AML-193 (cell line): ENCODE measurements at regions not wholly inside any gene's neighbourhood (a gene's known extent, or its start where the extent isn't known, plus 50 kb on each side); places are given as distances from the start of the nearest gene placed in this dataset.

Experiments used
- DNase-seq, 2 experiments: peaks; one replicate each; lab custom pipeline; 2025; lab: John Stamatoyannopoulos, UW

DNA sequence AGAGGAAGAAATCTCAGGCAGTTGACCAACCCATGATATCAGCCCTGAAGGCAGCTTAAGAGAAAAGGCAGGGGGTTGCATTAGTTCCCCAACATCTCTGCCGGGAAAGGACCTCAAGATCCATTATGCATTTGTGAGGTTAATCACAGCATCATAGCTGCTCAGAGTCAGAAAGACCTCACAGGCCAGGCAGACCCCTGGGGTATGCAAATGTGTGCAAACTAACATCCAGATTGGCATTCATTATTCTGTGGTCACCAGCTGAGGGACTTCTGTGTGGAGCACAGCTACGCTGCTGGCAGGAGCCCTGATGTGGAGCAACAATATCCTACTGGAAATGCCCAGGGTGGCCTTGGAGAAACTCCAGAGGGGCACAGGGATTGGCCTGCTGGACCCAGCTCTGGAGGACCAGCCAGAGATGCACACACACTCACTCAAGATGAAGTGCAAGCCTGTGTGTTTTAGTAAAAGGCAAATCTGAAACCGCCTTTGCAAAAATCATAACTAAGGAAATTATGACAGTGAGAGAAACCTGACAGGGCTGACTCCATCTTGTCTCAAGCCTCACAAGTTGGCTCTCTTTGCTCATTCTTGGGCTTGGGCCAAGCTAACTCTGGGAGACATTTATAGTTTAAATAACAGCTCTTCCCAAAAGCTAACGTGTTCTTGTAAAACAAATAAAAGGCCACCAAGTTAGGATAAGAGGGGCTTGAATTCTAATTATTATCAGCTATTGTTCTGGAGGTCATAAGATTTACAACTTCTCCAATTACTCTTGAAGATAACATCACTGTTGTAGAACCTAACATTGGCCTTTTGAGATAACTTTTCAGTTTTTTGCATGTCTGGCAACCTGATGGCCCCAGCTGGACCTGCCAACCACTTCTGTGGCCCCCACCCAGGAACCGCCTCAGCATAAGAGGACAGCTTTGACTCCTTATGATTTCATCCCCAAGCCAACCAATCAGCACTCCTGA, 257.1 kb downstream of the UACA start:
- no peak for DNase-seq

DNA sequence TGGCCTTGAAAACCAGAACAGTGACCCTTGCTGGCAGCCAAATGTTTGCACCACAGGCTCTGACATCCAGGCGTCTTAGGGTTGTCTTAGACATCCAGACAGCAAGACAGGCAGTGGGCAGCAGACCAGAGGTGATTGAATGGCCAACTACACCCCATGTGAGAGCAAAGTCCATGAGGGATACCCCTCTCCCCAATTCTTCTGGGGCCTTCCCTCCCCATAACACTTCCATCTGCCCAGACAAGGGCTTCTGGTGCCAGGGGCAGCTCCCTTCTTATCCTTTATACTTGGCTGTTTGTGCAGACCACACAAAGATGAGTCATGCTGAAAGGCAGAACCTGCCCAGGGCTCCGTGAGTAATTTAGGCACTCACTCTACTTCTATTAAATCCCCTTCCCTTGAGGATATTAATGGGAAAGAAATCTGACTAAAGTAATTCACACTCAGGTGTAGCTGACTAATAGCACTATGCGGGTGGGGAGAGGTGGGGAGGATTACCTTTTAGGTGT, 257.9 kb downstream of the UACA start:
- DNase-seq: peak; percentile 45 to 47

DNA sequence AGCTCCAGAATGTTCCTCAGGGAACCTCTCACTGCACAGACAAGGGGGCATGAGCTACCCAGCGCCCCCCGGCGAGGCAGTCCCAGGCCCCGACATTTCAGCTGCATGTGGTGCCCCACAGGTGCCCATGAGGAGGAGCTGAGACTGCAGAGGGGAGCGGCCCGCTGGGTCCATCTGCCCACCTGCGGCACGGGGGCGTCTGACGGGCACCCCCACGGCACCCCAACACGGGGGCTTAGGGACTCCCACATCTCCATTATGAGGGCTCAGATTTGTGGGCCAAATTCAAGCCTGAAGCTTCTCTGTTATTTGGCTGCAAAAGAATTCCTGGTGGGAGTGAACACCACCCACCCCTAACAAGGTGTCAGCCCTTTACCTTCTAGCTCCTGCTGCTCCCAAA, 258.4 kb downstream of the UACA start:
- no peak for DNase-seq

DNA sequence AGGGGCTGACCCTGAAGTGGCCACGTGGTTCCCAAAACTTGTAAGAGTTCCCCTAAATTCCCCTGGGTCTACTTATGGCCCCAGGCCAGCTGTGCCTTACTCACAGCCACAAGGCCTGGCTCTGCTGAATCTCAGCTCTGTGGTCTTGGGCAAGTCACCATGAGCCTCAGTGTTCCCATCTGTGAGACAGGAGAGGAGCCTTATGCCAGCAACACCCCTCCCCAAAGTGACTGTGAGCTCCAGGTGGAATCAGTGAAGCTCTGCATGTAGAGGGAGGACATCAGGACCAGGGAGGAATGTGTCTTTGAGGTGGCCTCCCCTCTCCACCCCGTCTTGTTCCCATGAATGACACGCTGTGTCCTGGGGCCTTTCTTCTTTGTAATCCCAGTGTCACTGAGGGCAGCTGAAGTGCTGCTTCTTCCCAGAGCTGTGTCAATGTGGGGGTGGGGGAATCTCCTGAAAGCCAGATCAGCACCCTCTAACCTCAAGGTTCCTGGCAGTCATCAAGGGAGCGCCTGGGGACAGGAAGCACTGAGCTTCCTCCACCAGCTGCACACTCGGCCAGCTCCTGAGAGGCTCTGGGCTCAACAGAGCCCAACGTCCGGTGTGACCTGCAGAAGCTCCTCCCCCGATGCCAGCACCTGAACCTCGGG, 258.9 kb downstream of the UACA start:
- DNase-seq: peak; percentile 68 to 72

DNA sequence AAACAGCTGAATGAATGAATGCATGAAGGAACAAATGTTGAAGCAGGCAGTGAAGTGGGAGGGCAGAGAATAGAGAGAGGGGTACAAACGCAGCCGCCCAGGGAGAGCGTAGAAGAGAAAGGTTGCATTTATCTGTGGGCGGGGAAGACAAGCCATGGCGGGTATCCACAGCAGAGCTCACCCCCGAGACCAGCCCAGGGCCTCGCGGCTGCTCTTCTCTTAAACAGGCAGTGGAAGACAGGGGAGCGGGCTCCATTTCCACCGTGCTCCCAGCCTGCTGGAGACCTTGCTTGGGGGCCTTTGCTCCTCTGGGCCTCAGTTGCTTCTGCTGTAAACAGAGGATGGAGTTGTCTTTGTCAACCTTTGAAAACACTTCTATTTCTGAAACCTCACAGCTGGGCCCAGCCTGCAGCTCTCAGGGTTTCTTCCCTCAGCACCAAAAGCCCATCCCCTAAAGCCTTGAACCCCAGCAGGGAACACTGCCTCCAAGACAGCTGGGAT, 259.5 kb downstream of the UACA start:
- DNase-seq: no peak

DNA sequence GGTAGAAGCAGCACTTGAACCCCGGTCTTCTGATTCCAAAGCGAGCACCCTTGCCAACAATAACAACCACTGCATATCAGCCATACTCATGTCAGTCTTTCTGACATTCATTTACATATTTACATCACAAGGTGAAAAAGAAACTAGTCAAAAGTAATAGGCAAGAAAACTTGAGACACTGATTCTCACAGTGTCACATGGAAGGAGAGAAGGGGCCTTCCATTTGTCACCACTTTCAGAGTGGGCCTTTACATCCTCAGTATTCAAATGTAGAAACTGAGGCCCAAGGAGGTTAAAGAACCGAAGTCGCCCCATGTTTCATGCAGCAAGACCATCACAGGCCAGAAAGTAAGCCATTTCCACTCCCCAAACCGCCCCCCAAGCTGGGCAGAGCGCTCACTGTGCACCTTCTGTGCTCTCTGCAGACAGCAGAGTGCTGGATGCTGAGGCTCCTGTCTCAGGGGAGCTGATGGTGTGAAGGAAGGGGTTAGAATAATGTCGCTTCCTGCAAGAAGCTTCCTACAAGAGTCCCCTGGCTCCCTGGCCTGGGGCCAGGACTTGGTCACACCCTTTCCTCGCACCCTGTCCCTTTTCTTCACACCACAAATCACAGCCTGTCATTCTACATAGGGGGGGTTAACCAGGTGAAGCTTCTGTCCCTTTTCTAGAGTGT, 260.1 kb downstream of the UACA start:
- no peak for DNase-seq

DNA sequence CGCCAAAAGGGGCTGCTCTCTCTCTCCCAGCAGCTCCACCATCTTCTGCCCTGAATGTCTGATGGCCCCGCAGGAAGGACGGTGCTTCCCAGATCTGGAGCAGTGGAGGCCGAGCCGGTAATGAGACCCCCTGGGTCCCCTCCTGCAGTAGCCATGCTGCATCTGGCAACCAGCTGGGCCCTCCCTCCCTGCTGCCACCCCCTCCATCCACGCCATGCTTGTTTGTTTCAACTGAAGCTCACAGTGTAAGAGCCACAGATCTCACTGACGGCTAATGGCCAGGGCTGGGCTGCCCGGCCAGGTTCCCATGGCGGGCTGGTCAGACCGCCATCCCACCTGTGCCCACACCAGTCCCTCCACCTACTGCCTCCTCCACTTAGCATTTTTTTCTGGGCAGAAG, 260.8 kb downstream of the UACA start:
- DNase-seq: no peak

DNA sequence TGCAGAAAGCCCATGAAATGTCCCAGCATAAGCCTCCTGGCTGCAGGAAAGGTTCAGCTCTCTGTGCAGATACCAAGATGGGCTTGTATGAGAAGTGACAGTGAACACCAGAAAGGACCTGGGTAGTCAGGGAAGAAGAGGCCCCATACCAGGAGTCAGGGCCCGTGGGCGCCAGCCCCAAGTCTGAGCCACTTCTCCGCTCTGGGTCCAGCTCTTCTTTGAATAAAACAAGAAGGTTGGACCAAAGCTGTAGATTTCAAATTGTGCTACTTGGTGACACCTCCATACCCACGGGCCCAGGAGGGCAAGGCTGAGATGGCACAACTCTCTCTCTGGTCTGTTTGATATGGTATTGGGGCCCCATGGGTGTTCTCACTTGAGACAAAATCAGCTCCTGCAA, 261.5 kb downstream of the UACA start:
- no peak for DNase-seq

DNA sequence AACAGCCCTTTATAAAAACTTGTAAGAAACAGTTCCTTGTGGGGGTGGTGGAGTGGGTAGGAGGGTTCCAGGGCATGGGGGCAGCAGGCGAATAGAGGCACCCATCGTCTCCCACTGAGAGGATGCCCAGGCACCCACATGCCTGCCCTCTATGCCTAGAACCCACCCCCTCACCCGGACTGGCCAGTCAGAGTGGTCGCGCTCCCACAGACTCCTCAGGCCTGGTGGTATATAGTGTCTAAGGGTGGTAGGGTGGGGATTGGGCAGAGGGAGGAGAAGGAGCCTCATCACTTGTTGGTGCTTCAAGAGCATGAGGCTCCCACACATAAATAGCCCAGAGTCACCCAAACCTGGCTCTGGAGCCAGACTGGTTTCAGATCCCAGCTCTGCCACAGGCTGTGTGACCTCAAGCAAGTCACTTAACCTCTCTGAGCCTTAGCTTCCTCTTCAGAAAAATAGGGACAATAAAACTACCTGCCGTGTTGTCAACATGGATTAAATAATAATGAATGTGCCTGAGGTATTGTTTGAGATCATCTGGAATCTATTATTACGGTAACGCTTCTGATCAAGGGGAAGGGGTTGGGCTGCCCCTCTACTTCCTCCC, 262.1 kb downstream of the UACA start:
- no peak for DNase-seq

DNA sequence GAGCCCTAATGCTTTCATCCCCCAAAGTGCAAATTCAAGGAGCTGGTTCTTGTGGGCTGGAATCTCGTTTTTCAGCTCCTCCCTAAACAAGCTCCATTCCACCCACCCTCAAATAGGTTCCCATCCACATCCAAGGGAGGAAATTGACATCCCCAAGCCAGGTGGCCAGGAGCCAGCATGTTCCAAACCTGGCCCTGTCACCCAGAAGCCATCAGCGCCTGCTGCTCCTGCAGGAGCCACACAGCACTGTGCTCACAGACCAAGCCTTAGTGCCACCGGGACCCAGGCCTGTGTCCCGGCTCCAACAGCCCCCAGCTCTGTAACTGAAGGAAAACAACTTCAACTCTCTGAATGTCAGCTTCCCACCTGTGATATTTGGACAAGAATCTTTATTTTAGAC, 263.6 kb downstream of the UACA start:
- no peak for DNase-seq

DNA sequence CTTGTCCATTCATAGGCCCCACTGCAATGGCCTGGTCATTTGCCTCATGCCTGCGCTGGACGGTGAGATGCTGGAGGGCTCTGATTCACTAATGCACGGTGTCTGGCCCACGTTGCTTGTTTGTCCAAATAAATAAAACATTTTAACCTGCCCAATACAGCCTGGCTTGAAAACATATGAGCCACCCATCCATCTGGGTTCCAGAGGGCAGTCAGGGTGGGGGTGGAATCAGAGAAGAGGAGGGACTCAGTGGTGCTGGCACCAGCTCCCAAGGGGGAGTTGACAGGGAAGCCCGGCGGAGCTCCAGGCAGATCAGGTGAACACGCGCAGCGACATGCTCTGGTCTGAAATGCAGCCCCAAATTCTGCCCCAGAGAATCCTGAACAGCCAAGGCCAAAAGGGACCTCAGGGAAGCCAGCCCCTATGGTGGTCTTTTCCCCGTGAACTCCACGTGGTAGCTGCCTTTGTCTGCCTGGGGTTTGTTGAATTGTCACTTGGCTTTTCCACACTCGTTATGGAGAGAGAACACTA, 265.2 kb downstream of the UACA start:
- DNase-seq: no peak

DNA sequence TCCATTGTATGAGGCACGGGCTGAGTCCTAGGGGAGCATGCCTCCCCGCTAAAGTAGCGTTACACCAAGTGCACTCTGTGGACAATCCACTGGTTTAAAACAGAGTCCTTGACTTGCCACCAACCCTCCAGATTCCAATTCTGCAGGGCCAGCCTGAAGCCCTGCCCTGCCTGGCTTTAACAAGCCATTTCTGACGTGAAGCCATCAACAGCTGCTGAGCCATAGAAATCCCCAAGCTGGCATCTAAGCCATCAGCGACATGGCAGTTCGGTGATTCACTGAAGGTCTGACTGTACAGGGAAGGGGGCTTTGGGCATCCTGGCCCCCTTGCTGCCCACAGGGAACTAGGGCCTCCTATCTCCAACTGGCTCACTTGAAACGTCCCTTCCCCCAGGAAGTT, 265.7 kb downstream of the UACA start:
- DNase-seq: no peak

DNA sequence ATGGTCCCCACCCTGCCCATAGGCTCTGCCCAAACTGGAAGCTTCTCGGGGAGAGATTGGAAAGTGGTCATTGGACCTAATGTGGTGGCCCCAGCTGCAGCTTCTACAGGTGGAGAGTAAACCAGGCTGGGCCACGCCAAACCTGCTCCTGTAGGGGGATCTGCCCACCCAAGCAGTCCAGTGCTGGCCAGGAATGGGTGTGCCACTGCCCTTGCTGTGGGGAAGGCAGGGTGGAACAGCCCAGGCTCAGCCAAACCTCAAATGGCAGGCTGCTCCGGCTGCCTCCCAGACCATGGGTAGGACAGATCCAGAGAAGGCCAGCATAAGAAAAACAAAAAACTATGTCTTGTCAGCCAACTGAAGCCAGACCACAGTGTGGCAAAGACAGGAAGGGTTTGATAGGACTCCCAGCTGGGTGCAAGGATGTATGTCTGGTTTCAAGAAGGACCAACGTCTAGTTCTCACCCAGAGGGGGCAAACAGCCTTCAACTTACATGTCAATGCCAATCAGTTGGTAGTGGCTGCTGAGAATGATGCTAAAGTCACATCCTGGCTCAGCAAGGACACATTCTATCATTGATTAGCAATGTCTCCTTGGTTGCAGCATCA, 267.3 kb downstream of the UACA start:
- no peak for DNase-seq

DNA sequence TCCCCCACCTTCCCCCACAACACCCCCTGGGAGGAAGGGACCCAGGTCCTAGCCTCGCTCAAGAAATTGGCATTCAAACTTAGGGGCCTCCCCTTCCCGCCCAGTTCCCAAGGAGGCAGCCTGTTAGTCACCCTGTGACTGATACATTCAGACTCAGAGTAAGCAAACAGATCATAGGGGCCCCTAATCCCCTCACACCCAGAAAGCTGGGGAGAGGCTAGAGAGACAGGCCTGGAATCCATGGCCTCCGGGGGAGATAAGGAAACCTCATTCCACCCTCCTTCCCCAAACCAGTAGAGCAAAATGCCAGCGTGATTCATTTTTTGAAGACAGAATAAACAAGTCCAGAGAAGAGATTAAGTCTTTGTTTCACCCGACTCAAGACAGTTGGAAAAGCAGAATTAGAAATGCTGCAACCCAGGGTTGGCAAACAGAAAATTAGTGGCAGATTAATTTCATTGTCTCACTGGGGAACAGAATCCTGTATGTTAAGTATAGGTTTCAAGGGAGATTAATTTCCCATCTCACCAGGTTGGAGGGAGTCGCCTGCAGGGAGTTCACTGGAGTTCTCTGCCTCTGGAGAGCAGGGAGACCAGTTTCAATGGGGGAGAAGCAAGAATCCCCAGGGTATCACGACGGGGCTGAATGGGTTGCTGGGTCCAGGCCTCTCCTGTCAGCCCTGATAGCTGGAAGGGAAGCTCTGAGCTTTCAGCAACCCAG, 268.3 kb downstream of the UACA start:
- no peak for DNase-seq

DNA sequence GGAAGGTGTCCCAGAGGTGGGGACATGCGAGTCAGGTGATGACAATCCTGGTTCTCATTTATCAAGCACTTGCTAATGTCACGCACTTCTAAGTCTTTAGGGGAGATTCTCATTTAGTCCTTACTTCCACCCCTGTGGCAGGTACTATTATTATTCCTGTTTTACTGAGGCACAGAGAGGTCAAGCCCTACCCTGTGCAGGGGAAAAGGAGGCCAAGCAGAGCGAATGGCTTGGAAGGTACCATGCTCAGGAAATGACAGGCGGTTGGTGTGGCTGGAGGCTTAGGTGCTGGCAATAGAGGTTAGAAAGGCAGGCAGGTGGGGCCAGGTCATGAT, 268.9 kb downstream of the UACA start:
- DNase-seq: no peak

DNA sequence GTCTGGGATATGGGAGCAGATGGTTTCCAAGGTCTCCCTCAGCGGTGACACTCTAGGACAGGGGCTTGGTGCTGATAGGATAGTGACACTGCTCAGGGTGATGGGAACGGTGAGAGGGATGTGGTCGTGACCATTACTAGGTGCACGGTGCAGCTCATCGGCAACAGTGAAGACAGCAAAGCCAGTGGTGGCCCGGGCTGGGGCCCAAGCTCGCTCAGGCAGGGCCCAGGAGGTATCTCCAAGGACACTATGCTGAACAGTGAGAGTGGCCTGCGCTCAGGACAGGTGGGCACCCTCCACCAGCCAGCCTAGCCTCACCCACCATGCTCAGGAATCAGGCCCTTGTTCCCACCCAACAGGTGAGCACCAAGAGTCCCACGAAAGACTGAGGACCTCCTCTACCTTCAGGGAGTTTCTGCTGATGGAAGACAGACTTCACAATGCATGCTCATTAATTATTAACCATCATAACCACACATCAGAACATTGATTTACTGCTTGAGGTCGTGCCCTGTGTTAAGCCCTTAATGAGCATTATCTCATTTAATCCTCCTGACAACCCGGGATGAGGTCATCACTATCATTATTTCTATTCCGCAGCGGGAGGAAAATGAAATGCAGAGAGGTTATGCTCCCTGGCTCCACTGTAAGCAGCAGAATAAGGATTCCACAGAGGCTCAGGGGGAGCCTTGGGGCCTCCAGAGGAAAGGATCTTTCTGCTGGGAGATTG, 269.4 kb downstream of the UACA start:
- DNase-seq: no peak

DNA sequence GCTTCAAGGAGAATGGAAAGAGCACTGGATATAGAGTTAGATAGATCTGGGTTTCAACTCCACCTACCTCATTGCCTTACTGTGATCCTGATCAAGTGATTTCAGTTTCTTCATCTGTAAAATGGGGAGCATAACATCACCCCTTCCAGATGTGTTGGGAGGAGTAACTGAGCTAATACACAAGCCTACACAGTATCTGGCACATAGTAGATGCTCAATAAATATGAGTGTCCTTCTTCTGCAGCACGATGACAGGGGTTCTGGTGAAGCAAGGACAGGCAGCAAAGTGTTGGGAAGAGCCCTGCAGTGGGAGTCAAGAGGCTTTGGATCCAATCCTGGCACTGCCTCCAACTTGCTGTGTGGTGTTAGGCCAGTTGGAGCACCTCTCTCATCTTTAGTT, 270.0 kb downstream of the UACA start:
- no peak for DNase-seq

DNA sequence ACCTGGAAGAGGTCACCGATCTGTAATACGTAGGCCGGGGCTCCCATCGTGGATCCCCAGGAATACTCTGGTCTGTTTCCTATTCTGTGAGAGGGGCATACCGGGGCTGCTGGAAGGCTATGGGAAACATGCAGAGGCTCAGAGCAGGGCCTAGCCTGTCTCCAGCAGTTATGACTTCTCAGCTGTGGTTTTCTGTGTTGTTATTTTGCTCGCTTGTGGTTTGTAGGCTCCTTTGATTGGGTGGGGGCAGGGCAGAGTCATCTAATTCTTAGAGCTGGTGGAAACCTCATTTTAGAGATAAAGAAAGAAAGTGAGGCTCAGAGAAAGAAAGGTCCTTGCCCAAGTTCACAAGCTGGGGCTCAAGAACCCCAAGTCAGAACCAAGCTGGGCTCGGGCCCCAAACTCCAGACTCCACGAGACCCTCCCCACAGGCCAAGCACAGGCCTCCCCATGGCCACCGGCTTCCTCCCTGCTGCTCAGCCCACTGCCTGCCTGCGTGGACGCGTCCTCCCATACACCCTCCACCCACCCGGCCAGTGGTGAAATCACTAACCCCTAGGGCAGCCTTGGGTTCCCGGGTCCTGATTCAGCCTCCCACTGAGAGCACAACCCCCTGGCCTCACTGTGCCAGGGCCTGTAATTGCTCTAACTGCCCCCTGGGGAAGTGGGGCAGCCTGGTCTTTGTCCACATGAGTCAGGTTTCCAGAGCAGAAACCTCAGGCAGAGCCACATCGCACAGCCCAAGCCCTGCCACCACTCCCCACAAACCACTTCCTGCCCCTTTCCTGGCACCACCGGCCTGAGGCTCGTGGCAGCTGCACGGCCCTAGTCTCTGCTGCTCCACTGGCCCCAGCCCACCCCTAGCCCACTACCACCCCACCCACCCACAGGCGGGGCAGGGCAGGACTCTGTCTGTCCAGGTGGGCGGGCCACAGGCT, 270.8 kb downstream of the UACA start:
- peak; percentile 82 to 90 for DNase-seq

DNA sequence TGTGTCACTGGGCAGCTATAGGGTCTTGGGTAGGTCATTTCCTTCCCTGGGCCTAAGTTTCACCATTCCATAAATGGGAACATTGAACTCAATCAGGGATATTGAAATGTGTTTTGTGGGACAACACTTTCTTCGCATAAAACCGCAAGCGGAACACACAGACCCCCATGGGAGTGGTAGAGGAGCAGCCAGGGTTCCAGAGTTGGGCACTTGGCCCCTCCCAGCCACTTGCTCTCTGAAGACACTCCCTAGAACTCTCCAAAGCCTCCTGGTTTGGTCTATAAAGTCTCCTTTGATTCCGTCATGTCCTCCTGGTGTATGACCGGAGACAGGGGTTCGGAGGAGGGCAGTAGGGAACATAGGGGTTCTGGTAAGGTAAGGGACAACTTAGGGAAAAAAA, 271.7 kb downstream of the UACA start:
- DNase-seq: no peak
